ENCODE measurements at regions not wholly inside any gene's neighbourhood (a gene's known extent, or its start where the extent isn't known, plus 50 kb on each side); places are given as distances from the start of the nearest gene placed in this dataset.

GRCh38 chr1:239779962-239780361 is 311.7 kb upstream of the FMN2 start:
- DNase-seq (no peak), ATAC-seq (no peak)
- Histone ChIP-seq H3K27ac (no peak overlapping the region), H3K27me3 (no peaks in the 10 kb centered on the region), H3K4me1 (no peaks in the 10 kb centered on the region), H3K36me3 (no peaks in the 10 kb centered on the region), H3K9me3 (no peaks in the 10 kb centered on the region), H3K4me3 (no peak overlapping the region)
- intact Hi-C loops (cut with DNase I; ENCODE audit: low total_unique reads) (no loop called here), in situ Hi-C loops (cut with MboI; ENCODE audit: low sequenced_read_pairs in 4 of 4) (no loop called here)
- TF ChIP-seq CTCF (IDR thresholded peaks at IDR 0.05 in 4 of 5, conservative IDR thresholded peaks at IDR 0.05 in 1 of 5) (no peak), POLR2A (IDR thresholded peaks at IDR 0.05) (no peak)

- TF ChIP-seq POLR2A (IDR thresholded peaks at IDR 0.05), result no peak
- no peak for TF ChIP-seq CTCF (IDR thresholded peaks at IDR 0.05 in 4 of 5, conservative IDR thresholded peaks at IDR 0.05 in 1 of 5)
- Histone ChIP-seq H3K4me3 (no peak overlapping the region), H3K4me1 (no peaks in the 10 kb centered on the region), H3K27ac (no peak overlapping the region), H3K36me3 (no peaks in the 10 kb centered on the region), H3K9me3 (no peaks in the 10 kb centered on the region), H3K27me3 (no peaks in the 10 kb centered on the region)
- ATAC-seq (no peak), DNase-seq (no peak)
- in situ Hi-C loops (cut with MboI; ENCODE audit: low sequenced_read_pairs in 4 of 4), result no loop called here
- intact Hi-C loops (cut with DNase I; ENCODE audit: low total_unique reads), result no loop called here
Observed at GRCh38 chr1:239784896-239785295, 306.8 kb upstream of the FMN2 start.

- ATAC-seq (no peak), DNase-seq (no peak)
- in situ Hi-C loops (cut with MboI; ENCODE audit: low sequenced_read_pairs in 4 of 4), result no loop called here
- H3K36me3 ChIP-seq, result no peaks in the 10 kb centered on the region
- H3K4me1 ChIP-seq, result no peaks in the 10 kb centered on the region
- TF ChIP-seq CTCF (IDR thresholded peaks at IDR 0.05 in 4 of 5, conservative IDR thresholded peaks at IDR 0.05 in 1 of 5) (no peak), POLR2A (IDR thresholded peaks at IDR 0.05) (no peak)
- intact Hi-C loops (cut with DNase I; ENCODE audit: low total_unique reads), result no loop called here
- no peak overlapping the region for H3K4me3 ChIP-seq
- no peaks in the 10 kb centered on the region for H3K27me3 ChIP-seq
- H3K27ac ChIP-seq, result no peak overlapping the region
- no peaks in the 10 kb centered on the region for H3K9me3 ChIP-seq
Observed at GRCh38 chr1:239785576-239785975, 306.1 kb upstream of the FMN2 start.

- no peaks in the 10 kb centered on the region for H3K36me3 ChIP-seq
- in situ Hi-C loops (cut with MboI; ENCODE audit: low sequenced_read_pairs in 4 of 4), result no loop called here
- no peak overlapping the region for H3K4me3 ChIP-seq
- no peak for DNase-seq
- no peak for ATAC-seq
- TF ChIP-seq POLR2A (IDR thresholded peaks at IDR 0.05), result no peak
- no peak for TF ChIP-seq CTCF (IDR thresholded peaks at IDR 0.05 in 4 of 5, conservative IDR thresholded peaks at IDR 0.05 in 1 of 5)
- H3K27me3 ChIP-seq, result no peaks in the 10 kb centered on the region
- H3K9me3 ChIP-seq, result no peaks in the 10 kb centered on the region
- intact Hi-C loops (cut with DNase I; ENCODE audit: low total_unique reads), result no loop called here
- H3K27ac ChIP-seq, result no peak overlapping the region
- H3K4me1 ChIP-seq, result no peaks in the 10 kb centered on the region
Observed at GRCh38 chr1:239786464-239786863, 305.2 kb upstream of the FMN2 start.

GRCh38 chr1:239792157-239792556 is 299.5 kb upstream of the FMN2 start:
- Histone ChIP-seq H3K4me1 (no peaks in the 10 kb centered on the region), H3K27ac (no peak overlapping the region), H3K36me3 (no peaks in the 10 kb centered on the region), H3K9me3 (no peaks in the 10 kb centered on the region), H3K27me3 (no peaks in the 10 kb centered on the region), H3K4me3 (no peak overlapping the region)
- no peak for ATAC-seq
- intact Hi-C loops (cut with DNase I; ENCODE audit: low total_unique reads), result no loop called here
- no peak for TF ChIP-seq POLR2A (IDR thresholded peaks at IDR 0.05)
- no peak for TF ChIP-seq CTCF (IDR thresholded peaks at IDR 0.05 in 4 of 5, conservative IDR thresholded peaks at IDR 0.05 in 1 of 5)
- in situ Hi-C loops (cut with MboI; ENCODE audit: low sequenced_read_pairs in 4 of 4), result no loop called here
- DNase-seq, result no peak

All from gastrocnemius medialis (tissue), 4 donors.